ENCODE measurements at regions not wholly inside any gene's neighbourhood (a gene's known extent, or its start where the extent isn't known, plus 50 kb on each side); places are given as distances from the start of the nearest gene placed in this dataset.

DNA sequence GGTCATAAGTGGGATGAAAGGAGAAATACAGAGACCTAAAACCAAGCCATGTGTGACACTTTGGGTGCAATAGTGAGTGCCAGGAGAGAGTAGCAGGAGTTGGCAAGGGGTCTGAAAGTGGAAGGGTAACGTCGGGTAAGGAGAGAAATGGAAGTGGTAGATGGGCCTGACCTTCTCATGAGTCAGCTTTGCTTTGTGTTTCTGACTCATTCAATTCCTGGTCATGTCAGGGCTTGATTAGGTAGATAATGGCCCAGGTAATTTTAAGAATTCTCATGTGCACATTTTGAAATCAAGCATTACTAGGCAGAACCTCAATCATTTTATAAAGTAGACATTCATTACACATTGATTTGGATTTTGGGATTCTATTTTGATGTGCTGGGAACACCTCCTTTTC lies 262.5 kb downstream of the SOX2 start:
- Histone ChIP-seq H3K9me3 (ENCODE audit: low read depth) (no peaks in the 10 kb centered on the region), H3K4me3 (no peak overlapping the region), H3K27me3 (no peaks in the 10 kb centered on the region), H3K4me1 (ENCODE audit: low read depth) (no peaks in the 10 kb centered on the region), H3K27ac (no peak overlapping the region), H3K36me3 (no peaks in the 10 kb centered on the region)
- TF ChIP-seq, protein P1, sequence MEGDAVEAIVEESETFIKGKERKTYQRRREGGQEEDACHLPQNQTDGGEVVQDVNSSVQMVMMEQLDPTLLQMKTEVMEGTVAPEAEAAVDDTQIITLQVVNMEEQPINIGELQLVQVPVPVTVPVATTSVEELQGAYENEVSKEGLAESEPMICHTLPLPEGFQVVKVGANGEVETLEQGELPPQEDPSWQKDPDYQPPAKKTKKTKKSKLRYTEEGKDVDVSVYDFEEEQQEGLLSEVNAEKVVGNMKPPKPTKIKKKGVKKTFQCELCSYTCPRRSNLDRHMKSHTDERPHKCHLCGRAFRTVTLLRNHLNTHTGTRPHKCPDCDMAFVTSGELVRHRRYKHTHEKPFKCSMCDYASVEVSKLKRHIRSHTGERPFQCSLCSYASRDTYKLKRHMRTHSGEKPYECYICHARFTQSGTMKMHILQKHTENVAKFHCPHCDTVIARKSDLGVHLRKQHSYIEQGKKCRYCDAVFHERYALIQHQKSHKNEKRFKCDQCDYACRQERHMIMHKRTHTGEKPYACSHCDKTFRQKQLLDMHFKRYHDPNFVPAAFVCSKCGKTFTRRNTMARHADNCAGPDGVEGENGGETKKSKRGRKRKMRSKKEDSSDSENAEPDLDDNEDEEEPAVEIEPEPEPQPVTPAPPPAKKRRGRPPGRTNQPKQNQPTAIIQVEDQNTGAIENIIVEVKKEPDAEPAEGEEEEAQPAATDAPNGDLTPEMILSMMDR (IDR thresholded peaks at IDR 0.05; ENCODE audit: low read depth, low read length) = no peak
- DNase-seq (ENCODE audit: low read depth in 1 of 2, low spot score in 1 of 2) = no peak

DNA sequence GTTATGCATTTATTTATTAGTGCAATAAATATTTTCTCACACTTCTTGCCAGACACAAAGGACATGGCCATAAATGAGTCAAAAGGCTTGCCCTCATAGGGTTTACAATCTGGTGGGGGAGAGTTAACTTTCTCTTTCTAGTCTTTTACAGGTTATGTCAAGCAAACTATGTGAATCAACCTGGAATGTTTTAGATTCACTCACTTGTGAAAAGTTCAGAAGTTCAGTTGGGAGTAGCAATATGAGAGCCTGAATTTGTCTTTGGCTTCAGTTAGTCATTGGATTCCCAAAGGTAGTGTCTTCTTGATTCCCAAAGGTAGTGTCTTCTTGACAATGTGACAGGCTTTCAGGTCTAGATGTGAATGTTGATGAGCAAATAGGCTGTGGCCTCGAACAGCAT lies 264.8 kb downstream of the SOX2 start:
- Histone ChIP-seq H3K4me3 (no peak overlapping the region), H3K27me3 (no peaks in the 10 kb centered on the region), H3K9me3 (ENCODE audit: low read depth) (no peaks in the 10 kb centered on the region), H3K36me3 (no peaks in the 10 kb centered on the region), H3K4me1 (ENCODE audit: low read depth) (no peaks in the 10 kb centered on the region), H3K27ac (no peak overlapping the region)
- TF ChIP-seq, protein P1 (IDR thresholded peaks at IDR 0.05; ENCODE audit: low read depth, low read length) = no peak
- DNase-seq (ENCODE audit: low read depth in 1 of 2, low spot score in 1 of 2) = no peak

DNA sequence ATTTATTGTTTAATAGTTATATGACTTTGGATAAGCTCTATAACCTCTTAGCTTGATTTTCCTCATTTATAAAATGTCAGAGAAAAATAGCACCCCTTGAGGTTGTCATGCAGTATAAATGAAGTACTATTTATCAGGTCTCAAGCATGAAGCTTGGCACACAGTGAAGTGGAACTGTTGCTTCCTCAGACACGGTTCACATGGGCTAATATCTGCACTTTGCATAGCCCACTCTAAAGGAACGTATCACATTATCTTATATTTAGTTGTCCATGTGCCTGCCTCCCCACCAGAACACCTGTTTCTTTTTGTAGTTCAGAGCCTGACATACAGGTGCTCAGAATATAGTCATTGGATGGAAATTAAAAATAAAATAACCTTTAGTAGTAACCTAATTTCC lies 273.7 kb downstream of the SOX2 start:
- Histone ChIP-seq H3K27me3 (no peaks in the 10 kb centered on the region), H3K4me1 (ENCODE audit: low read depth) (no peaks in the 10 kb centered on the region), H3K4me3 (no peak overlapping the region), H3K9me3 (ENCODE audit: low read depth) (no peaks in the 10 kb centered on the region), H3K27ac (no peak overlapping the region), H3K36me3 (no peaks in the 10 kb centered on the region)
- DNase-seq (ENCODE audit: low read depth in 1 of 2, low spot score in 1 of 2) = no peak
- TF ChIP-seq, protein P1 (IDR thresholded peaks at IDR 0.05; ENCODE audit: low read depth, low read length) = no peak

GRCh38 chr3:181987736-181988135 lies 276.0 kb downstream of the SOX2 start:
- Histone ChIP-seq H3K27me3 (no peaks in the 10 kb centered on the region), H3K36me3 (no peaks in the 10 kb centered on the region), H3K27ac (no peak overlapping the region), H3K4me1 (ENCODE audit: low read depth) (no peaks in the 10 kb centered on the region), H3K9me3 (ENCODE audit: low read depth) (no peaks in the 10 kb centered on the region), H3K4me3 (no peak overlapping the region)
- DNase-seq (ENCODE audit: low read depth in 1 of 2, low spot score in 1 of 2) = no peak
- TF ChIP-seq, protein P1 (IDR thresholded peaks at IDR 0.05; ENCODE audit: low read depth, low read length) = no peak

DNA sequence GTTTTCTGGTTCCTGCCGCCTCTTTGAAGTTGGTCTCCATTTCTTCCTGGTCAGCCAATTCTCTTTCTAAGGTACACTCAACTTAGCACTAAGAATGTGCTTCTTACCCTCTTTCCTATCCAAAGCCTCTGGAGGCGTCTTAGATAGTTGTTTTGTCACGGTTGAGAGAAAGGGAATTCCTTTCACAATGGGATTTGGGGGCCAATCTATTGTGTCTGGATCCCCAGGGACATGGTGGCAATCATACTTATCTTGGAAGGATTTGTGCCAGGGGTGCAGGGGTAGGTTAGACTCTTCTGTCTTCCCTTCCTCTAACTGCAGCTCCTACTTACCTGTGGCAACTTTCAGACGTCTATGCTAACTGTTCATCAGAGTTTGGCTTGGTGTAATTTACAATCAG lies 287.1 kb downstream of the SOX2 start:
- DNase-seq (ENCODE audit: low read depth in 1 of 2, low spot score in 1 of 2) = no peak
- TF ChIP-seq, protein P1 (IDR thresholded peaks at IDR 0.05; ENCODE audit: low read depth, low read length) = no peak
- Histone ChIP-seq H3K4me3 (no peak overlapping the region), H3K27me3 (no peaks in the 10 kb centered on the region), H3K9me3 (ENCODE audit: low read depth) (no peaks in the 10 kb centered on the region), H3K36me3 (no peaks in the 10 kb centered on the region), H3K4me1 (ENCODE audit: low read depth) (no peaks in the 10 kb centered on the region), H3K27ac (no peak overlapping the region)

GRCh38 chr3:181999314-181999713 lies 287.6 kb downstream of the SOX2 start:
- no peaks in the 10 kb centered on the region for H3K27me3 ChIP-seq
- H3K9me3 ChIP-seq (ENCODE audit: low read depth) = no peaks in the 10 kb centered on the region
- H3K27ac ChIP-seq = no peak overlapping the region
- no peaks in the 10 kb centered on the region for H3K36me3 ChIP-seq
- DNase-seq (ENCODE audit: low read depth in 1 of 2, low spot score in 1 of 2) = no peak
- H3K4me1 ChIP-seq (ENCODE audit: low read depth) = no peaks in the 10 kb centered on the region
- TF ChIP-seq, protein P1 (IDR thresholded peaks at IDR 0.05; ENCODE audit: low read depth, low read length) = no peak
- no peak overlapping the region for H3K4me3 ChIP-seq
